Stimulated activated CD8-positive, alpha-beta memory T cell treated with anti-CD3 and anti-CD28 coated beads, Interleukin-15, amount 100 ng/mL, for 24 hours (primary cell): ENCODE measurements at regions not wholly inside any gene's neighbourhood (a gene's known extent, or its start where the extent isn't known, plus 50 kb on each side); places are given as distances from the start of the nearest gene placed in this dataset.

ENCODE experiments used
- DNase-seq: peaks from one replicate; pipeline ENCODE4 v3.0.0-alpha.2; 2020; ENCODE audit warnings: low read depth

DNA sequence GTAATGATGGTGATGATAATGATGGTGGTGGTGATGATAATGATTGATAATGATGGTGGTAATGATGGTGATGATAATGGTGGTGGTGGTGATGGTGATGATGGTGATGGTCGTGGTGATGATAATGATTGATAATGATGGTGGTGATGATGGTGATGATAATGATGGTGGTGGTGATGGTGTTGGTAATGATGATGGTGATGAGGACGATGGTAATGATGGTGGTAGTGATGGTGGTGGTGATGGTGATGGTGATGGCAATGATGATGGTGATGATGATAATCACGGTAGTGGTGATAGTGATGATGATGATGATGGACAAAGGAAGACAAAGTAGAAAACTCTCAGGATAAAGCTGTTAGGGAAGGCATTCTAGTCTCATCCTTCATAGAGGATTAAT lies 310.5 kb downstream of the MSX2 start:
- DNase-seq: no peak

DNA sequence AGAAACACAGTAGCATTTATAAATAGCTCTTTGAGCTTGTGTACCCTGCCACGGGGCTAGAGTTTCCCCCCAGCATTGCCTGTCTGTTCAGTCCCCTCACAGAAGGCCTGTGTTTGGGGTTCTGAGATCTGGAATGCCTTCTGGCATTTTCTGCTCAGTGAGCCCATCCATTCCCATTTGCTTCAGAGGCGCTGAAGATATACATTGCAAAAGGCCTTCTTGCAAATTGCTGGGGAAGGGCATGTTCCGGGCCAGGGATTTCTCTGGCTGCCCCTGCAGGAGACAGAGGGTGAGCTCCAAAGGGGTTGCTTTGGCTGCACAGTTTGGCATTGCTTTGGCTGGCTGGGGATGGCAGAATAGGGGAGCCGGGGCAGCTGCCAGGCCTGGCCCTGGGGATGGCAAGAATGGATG lies 308.4 kb downstream of the MSX2 start:
- no peak for DNase-seq

DNA sequence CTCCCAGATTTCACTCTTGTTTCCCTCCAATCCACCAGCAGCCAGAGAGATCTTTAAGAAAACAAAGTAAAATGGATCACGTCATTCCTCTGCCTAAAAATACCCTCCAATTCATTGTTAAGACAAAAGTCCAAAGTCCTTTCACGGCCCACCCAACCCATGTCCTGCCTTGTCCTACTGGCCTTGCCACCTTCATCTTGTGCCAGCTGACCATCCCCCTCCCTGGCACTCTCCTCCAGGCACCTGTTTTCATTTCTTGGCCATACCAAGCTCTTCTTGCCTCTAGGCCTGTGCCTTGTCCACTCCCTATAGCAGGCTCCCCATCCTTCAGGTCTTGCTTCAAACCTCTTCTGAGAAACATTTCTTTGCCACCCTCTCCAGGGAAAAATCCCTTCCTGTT lies 307.6 kb downstream of the MSX2 start:
- no peak for DNase-seq

DNA sequence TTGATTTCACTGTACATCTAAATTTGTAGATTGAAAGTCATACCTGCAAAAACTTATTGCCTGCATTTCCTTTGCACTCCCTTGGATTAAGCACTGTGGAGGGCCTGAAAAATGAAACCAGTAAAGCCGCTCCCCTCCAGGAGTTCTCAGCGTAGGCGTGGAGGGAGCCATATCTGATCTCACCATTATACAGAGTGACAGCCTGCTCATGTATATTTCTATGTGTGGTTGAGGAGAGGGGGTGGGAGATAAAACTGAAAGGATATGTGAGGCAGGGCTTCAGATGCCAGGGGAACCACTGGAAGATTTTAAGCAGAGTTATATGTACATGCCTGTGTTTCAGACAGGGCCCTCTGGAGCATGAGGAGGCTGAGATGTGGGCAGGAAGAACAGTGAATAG lies 303.0 kb downstream of the MSX2 start:
- no peak for DNase-seq

DNA sequence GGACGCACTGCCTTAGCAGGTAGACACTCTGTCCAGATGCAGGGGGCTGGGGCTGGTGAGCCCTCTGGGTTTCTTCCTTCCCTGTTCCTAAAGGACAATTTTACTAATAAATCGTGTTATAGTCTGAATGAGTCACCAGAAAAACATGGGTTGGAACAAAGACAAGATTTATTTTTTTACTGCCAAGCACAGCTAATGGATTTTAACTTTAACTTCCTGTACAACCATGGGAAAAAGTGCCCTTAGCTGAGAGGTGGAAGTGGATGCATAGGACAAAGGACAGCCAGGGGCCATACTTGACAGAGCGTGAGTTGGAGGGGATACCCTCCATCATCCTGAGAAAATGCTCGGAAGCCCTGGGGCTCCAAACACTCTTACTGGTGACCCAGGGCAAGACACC lies 300.7 kb downstream of the MSX2 start:
- no peak for DNase-seq

DNA sequence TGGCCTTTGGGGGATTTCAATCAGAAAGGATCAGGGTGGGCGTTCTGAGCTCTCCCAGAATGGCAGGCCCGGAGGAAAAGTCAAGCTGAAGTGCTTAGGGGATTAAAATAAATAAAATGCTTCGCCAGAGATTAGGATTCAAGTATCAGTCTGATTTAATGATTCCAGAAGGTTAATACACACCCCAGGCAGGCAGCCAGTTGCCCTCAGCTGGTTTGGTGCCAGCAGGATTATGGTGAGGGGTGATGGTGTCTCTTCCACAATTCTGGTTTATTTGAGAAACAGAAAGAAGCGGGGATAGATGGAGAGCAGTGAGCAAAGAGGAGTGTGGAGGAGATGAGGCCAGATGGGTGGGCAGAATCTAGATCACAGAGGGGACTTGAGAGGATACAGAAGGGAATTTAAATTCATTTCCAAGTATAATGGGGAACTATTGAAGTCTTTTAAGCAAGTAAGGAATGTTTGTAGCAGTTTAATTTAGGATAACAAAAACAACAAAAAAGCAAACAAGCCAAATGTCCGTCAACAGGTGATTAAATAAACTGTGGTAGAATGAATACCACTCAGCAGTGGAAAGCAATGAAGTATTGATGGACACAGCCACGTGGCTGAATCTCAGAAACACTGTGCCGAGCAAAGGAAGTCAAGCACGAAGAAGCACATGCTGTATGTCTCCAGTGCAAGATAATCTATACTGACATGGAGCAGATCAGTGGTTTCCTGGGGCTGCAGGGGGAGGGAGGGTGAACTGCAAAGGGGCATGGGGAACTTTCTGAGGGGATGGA lies 297.7 kb downstream of the MSX2 start:
- no peak for DNase-seq

DNA sequence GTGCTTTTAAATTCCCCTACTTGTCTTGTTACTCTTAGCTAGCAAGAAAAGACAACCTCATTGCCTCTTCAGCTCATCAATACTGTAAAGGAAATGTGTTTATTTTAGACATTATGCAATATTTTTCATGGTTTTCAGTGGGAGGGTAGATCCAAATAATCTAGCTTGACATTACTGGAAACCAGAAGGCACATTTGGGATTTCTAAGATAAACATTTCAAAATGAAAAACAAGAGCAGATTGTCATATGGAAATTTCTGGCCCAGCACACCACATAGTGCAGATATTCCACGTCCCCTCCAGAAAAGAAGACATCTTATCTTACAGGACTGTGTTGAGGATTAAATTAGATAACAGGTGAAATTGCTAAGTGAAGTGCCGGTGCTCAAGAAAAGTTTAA lies 296.9 kb downstream of the MSX2 start:
- no peak for DNase-seq

DNA sequence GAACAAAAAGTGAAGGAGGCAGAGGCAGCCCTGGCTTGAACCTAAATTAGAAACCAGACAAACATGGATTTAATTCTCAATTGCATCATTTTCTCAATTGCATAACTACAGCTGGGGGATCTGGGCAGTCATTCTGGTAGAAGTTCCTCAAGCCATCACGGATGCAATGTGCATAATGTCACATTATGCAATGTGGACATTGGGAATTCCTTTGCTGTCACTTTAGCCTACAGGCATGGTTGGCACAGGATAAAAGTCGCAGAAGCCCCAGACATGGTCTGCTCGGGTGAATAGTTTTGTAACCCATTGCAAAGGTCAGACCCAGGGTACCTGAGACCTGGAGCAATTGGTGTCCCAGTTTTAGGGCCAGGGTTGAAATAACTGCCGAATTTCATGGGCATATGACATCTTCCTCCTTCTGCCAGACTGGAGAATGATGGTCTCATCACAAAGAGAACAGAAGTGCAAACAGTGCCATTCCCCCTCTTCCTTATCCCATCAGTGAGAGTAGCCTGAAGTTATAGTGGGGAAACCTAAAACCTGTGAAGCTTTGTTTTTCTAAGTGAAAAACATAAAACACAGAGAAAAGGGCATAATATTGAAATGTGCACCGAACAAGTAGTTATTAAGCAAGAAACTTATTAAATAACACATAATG lies 290.8 kb downstream of the MSX2 start:
- no peak for DNase-seq

DNA sequence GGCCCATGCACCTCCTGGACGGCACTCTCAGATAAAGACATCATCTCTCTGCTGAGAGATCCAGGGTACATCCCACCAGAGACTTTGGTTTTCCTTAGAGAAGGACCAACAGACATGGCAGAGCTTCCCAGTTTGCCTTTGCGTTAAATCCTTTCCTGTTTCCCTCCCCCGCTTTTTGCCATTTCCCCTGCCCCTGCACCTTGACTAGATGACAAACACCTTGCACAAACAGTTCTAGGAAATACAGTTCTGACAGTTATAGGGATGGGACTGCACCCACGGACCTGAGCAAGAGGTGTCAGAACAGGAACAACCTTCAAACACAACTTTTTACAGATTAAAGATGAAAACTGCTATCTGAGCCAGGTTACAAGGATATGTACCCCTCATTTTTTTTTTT lies 288.9 kb downstream of the MSX2 start:
- DNase-seq: no peak

DNA sequence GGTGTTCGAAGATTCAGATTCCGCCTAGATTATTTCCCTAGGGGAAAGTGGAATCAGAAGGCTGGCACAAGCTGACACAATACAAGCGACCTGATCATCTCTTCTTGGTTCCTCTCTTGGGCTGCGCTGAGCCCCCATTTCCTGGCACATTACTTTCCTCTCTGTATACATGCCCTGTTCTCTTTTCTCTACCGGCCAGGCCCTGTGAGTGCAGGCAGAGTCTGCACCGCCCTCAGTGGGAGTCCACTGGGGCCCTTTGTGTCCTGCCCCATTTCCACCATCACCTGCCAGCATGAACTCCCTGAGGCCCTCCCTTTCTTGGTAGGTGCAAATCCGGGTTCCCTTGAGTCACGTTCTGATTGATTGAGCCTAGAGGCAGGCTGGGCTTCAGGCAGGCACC lies 287.9 kb downstream of the MSX2 start:
- no peak for DNase-seq

DNA sequence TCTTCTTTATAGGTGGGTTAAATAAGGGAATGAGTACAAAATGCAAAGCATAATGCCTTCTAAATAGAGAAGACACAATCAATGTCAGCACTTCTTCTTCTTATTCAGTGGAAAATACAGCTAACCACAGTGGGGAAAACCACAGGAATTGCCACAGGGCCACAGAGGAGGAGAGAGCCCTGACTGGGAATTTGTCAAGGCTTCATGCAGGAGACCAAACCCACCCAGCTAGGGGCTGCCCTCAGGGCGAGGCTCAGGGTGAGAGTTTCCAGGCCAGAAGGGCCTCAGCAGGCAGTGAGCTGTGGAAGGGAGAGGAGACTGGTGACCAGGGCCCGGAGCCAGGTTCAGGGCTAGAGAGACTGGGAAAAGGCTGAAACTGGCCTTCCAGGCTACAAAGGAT lies 279.1 kb downstream of the MSX2 start:
- no peak for DNase-seq

DNA sequence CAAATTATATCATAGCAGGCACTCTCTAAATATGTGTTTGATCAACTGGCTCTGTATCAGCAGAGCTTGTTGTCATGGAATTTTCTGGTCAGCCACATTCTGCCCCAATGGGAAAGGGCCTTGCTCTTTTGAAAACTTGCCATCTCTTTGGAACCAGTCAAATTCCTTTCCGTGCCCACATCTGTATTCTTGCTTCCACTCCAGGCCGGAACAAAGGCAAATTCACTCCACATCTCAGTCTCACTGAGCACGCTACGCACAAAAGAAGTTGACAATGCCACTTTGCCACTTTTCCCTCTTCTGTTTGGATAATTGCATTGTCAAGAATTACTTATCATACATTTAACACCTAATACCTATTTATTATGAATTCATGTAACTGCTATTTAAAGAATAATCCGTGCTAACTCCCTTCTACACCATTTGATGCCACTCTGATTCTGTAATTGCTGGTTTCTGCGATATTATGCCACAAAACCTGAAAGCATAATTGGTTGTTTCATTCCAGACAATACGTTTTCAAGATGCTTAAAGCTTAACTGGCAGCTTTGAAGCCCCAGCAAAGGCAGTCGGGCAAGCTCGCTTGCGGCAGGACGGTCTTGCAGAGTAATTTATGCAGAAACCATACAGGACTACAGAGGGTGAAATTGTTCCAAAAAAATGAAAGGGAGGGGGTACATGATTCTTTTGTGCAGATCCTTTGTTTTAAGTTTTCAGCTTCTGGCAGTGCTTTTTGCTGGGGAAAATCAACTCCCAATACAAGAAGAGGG lies 277.7 kb downstream of the MSX2 start:
- no peak for DNase-seq

DNA sequence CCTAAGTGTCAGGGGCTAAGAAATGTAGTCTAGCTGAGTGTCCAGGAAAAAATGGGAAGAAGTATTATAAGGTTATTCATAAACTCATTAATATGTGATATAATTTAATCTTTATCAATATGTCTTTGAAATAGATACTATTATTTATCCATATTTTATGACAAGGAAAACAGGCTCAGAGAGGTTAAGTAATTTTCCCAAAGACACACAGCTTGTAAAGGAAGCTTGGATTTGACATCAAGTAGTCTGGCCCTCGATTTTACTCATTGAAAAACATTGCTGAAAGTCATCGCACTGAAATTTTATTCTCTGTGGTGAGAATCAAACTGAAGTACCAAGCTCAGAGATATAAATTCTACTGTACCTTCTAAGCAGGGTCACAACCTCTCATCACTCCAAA lies 276.9 kb downstream of the MSX2 start:
- no peak for DNase-seq

DNA sequence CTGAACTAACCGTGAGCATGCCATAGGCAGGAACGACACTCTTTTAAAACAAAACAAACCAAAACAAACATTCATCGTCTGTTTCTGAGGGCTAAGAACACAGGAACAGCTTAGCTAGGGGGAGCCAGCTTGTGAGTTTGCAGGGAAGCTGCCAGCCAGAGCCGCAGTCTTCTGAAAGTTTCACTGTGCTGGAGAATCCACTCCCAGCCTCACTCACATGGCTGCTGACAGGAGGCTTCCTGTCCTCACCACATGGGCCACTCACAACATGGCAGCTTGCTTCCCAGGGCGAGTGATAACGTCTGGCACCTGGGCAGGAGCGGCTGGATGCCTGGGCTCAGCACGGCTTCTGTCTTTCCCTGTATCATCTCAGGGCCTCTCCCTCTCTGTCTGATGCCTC lies 275.2 kb downstream of the MSX2 start:
- DNase-seq: no peak

DNA sequence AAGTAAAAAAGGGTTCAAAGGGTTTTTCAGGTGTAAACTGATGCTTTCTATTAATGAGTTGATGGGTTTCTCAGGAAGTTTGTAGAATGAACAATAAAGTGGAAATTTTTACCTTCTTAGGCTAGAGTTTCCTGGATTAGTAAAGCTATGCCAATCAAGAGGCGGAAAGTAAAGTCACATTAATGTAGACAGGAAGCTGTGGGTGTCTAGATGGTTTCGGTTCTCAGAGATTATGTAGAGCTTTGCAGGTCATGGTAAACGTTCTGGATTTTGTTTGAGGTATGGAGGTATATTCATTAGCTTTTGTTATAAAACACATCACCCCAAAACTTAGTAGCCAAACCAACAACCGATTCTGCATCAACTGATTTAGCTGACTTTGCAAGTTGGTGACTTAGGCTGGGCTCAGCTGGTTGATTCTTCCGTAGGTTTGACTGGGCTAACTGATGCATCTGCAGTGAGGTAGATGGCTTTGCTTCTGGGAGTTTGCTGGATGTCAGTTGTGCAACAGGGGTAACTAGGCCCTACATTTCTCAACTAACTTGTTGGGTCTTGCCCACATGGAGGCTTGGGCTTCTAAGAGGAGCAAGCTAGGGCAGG lies 273.8 kb downstream of the MSX2 start:
- DNase-seq: no peak

DNA sequence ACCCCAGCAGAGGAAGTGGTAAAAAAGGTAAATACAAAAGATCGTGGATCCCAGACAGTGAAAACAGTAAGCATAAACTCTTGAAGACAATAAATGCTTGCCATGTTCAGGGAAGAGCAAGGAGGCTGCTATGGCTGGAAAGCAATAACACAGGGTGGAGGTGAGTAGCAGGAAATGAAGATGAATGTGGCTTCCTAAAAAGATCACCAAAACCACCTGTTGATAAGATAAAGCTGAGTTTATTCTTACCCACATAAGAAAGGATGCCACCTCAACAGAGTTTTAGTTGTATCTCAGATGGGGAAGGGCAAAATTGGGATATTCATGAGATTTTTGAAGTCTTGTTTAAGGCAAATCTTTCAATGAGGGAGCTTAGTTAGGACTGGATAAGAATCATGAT lies 273.3 kb downstream of the MSX2 start:
- DNase-seq: no peak

DNA sequence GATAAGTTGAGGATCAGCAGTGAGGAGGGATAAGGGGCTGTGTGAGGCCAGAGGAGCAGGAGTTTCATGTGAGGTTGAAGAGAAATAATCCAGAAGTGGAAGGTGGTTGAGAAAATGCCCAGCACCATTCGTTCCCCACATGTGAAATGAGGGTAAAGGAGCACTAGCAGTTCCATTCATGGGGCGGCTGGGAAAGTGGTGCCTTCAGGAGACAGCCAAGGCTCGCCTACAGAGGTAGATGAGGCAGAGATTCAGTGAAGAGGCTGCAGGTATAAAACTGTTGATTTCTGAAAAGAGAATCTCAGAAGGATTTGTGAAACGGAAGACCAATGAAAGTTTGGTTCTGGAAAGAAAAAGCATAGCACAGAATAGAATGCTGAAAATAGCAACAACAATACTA lies 272.6 kb downstream of the MSX2 start:
- no peak for DNase-seq

DNA sequence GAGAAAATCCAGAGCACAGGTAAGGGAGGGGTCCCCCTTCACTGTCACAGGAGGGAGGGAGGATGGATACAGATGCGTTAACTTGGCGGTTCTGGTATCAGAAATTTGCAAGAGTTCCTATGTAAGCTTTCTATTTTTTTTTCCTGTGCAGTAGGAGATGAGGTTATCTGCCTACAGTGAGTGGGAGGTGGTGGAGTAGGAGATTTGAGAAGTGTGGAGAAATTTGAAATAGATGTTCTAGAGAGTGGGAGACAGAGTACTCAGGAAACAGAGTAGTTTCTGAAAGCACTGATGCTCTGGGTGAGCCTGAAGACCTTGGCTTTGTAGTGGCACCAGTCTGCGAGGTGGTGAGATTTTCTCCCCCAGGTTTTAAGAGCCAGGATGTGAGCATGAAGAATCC lies 271.4 kb downstream of the MSX2 start:
- DNase-seq: no peak

DNA sequence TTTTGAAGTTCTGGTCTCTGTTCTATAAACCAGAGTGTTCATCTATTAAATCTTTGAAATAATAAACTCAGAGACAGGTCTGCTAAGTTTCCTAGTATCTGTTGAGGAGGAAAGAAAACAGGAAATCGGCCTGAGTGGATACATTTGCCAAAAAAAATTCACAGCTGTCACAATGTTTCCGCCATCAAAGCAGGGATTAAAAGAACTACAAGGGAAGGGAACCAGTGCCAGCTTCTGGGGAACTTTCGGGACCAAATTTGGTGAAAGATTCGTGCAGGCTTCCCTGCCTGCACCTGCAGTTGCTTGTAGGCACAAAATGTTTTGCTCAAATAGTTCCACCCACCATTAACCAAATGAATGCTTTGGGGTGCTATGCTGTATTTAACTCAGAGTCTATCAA lies 267.5 kb downstream of the MSX2 start:
- no peak for DNase-seq

DNA sequence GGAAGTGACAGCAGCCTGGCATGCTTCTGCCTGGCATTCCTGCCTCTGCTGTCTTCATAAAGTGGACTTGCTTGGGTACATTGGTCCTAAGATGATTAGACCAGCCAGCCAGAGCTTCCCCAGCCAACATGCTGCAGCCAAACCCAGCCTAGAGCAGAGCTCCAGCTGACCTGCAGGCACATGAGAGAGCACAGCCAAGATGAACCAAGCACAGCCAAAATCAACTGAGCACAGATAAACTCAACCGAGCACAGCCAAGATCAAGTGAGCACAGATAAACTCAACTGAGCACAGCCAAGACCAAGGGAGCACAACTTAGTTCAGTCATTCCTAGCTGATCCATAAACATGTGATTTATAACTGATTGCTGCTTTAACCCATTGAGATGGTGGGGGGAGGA lies 266.5 kb downstream of the MSX2 start:
- DNase-seq: no peak

DNA sequence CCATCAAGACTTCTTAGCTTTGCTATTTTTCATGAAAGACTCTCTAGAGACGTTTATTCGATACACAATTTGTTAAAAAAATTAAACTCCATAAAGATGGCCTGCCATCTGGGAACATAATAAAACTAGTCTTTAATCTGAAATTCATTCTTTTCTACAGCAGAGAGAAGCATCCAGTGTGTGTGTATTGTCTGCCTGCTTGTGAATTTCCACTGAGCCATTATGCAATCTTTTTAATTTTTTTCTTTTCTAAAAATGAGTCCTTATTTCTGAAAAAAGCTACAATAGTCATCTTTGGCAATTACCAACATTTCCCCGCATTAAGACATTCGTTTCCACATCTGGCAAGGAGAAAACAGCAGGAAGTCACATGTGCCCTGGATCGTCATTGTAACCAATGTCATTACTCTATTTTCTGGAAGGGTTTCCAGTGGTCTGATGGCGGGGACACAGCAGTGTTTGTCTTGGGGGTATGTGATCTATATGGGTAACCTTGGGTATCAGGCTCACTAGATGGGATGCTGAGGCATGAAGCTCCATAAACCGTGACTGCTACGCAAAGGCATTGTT lies 263.1 kb downstream of the MSX2 start:
- no peak for DNase-seq

DNA sequence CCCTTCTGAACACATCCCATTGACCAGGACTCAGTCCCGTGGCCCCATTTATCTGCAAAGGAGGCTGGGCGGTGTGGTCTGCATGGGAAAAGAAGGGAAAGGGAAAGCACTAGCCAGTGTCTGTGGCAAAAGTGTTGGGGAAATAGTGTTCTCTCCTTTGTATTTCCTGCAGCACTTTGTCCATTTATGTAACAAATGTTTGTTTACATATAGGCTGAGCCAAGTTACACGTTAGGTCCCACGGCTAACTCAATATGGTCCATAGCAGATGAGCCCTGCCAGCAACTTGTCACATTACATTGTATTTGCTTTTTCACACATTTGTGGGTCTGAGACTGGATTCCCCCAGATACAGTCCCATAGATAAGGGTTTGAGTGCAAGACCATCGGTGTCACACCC lies 260.5 kb downstream of the MSX2 start:
- DNase-seq: no peak

DNA sequence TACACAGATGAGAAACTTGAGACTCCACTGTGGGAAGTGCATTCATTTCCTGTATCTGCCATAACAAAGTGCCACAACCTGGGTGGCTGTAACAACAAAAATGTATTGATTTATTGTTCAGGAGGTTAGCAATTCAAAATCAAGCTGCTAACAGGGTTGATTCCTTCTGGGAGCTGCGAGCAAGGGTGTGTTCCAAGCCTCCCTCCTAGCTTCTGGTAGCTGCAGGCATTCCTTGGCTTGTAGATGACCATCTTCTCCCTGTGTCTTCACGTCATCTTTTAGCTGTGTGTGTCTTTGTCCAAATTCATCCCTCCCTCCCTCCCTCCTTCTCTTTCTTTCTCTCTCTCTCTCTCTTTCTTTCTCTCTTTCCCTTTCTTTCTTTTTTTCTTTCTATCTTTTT lies 258.1 kb downstream of the MSX2 start:
- DNase-seq: no peak
